ENCODE measurements at regions not wholly inside any gene's neighbourhood (a gene's known extent, or its start where the extent isn't known, plus 50 kb on each side); places are given as distances from the start of the nearest gene placed in this dataset.
"Not testable (repeated sequence)": the region's sequence is repeated elsewhere in the genome, so short reads cannot be mapped to it uniquely, and the experiment has no call there.

DNA sequence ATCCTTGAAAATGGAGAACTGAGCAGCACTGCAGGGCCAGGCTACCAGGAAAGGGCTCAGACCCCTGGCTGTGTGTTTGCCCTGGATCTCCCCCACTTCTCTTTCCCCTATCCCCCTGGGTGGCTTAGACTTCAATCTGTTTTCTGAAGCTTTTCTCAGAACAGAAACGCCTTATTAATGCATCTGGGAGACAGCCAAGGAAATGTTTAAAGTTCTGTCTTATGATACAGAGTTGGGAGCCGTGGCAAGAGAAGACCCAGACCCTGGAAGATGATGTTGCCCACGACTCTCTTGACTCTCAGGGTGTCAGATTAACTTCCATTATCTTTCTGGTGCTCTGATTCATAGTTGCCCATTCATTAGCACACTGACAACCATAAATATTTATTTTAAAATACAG is 107.1 kb downstream of the EBLN1 start:
- no peaks in the 10 kb centered on the region for H3K36me3 Mint-ChIP-seq
- H3K4me1 Mint-ChIP-seq, result no peaks in the 10 kb centered on the region
- ATAC-seq, result no peak
- H3K9me3 Mint-ChIP-seq, result no peaks in the 10 kb centered on the region
- no peak overlapping the region for H3K27ac Mint-ChIP-seq
- no peak overlapping the region for H3K4me3 Mint-ChIP-seq
- H3K27me3 Mint-ChIP-seq, result peaks cover 22% of the 10 kb centered on the region

DNA sequence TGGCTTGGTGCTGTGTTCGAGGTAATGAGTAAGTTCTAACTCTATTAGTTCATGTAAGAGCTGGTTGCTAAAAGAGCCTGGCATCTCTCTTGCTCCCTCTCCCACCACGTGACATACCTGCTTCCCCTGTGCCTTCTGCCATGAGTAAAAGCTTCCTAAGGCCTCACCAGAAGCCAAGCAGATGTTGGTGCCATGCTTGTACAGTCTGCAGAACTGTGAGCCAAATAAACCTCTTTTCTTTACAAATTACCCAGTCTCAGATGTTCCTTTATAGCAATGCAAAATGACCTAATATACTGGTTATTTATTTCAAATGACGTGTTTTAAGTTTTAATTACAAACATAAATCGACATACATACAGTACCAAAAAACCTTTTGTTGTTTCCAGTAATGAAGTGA is 101.7 kb upstream of the DNAJC1 start:
- Mint-ChIP-seq H3K36me3 (no peaks in the 10 kb centered on the region), H3K4me1 (no peaks in the 10 kb centered on the region), H3K27me3 (peaks cover 16% of the 10 kb centered on the region), H3K9me3 (no peaks in the 10 kb centered on the region), H3K27ac (no peak overlapping the region), H3K4me3 (no peak overlapping the region)
- no peak for ATAC-seq

- no peaks in the 10 kb centered on the region for H3K4me1 Mint-ChIP-seq
- no peak overlapping the region for H3K4me3 Mint-ChIP-seq
- H3K27ac Mint-ChIP-seq, result no peak overlapping the region
- ATAC-seq, result peak; percentile 48
- H3K27me3 Mint-ChIP-seq, result peaks cover 16% of the 10 kb centered on the region
- H3K36me3 Mint-ChIP-seq, result no peaks in the 10 kb centered on the region
- H3K9me3 Mint-ChIP-seq, result no peaks in the 10 kb centered on the region
These were observed 100.4 kb upstream of the DNAJC1 start for GRCh38 chr10:22103701-22104470.

- H3K27ac Mint-ChIP-seq, result no peak overlapping the region
- ATAC-seq, result no peak
- H3K27me3 Mint-ChIP-seq, result peaks cover 24% of the 10 kb centered on the region
These were observed 94.2 kb upstream of the DNAJC1 start for GRCh38 chr10:22097696-22098095.

DNA sequence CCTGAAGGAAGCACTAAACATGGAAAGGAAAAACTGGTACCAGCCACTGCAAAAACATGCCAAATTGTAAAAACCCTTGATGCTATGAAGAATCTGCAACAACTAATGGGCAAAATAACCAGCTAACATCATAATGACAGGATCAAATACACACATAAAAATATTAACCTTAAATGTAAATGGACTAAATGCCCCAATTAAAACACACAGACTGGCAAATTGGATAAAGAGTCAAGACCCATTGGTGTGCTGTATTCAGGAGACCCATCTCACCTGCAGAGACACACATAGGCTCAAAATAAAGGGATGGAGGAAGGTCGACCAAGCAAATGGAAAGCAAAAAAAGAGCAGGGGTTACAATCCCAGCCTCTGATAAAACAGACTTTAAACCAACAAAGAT is 87.7 kb upstream of the DNAJC1 start:
- H3K27ac Mint-ChIP-seq, H3K9me3 Mint-ChIP-seq, H3K4me3 Mint-ChIP-seq, H3K36me3 Mint-ChIP-seq, ATAC-seq, H3K4me1 Mint-ChIP-seq: not testable (repeated sequence)
- peaks cover 30% of the 10 kb centered on the region for H3K27me3 Mint-ChIP-seq

More at GRCh38 chr10:22097696-22098095, 94.2 kb upstream of the DNAJC1 start:
- H3K36me3 Mint-ChIP-seq, result no peaks in the 10 kb centered on the region
- H3K9me3 Mint-ChIP-seq, result no peaks in the 10 kb centered on the region
- H3K4me3 Mint-ChIP-seq, result no peak overlapping the region
- H3K4me1 Mint-ChIP-seq, result no peaks in the 10 kb centered on the region

DNA sequence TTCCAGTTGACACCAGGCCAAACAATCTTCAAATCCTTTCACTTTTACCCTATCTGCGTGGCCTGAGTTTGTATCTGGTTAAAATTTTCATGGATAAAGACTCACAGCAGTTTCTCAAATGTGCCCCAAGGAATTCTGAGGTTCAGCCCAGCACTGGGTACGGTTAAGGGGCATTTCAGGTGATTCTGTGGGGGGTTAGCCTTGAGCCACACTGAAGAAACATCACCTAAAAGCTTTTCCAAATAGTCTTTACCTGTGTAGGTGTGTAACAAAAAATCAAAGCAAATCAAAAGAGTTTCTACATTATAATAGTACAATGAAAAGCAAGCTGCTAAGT is 83.8 kb upstream of the DNAJC1 start:
- Mint-ChIP-seq H3K27me3 (peaks cover 64% of the 10 kb centered on the region), H3K36me3 (no peaks in the 10 kb centered on the region), H3K9me3 (no peaks in the 10 kb centered on the region), H3K4me3 (no peak overlapping the region), H3K4me1 (no peaks in the 10 kb centered on the region), H3K27ac (no peak overlapping the region)
- ATAC-seq, result no peak

DNA sequence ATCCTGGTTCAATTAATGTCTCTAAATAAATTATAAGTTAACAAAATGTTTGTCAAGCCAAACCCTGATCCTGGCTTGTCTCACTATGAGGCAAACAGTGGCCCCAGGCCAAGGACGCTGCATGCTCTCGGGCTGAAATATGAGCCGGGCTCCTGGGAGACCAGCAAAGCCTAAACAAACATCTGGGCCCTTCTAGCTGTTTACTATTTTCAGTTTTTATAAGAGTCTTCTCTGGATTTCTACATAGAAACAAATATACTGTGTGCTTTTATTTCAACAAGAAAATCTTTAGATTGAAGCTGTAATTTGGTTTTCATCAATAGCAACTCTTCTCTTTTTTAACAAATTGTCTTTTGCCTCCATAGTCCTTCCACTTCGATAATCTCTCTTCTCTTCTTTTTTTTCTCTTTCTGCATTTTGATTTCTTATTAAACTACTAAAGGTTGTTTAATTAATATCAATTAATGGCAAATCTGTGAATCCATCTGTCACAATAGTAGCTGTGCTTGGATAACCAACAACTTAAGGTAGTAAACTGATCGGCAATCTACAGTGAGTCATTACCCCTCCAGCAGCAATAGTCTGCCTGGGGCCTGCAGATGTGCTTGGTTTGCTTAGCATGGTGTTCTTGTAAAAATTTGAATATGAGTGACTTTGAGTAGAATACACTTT is 83.3 kb upstream of the DNAJC1 start:
- Mint-ChIP-seq H3K27ac (no peak overlapping the region), H3K27me3 (peaks cover 68% of the 10 kb centered on the region), H3K4me1 (no peaks in the 10 kb centered on the region), H3K9me3 (no peaks in the 10 kb centered on the region), H3K36me3 (no peaks in the 10 kb centered on the region), H3K4me3 (no peak overlapping the region)
- ATAC-seq, result no peak

DNA sequence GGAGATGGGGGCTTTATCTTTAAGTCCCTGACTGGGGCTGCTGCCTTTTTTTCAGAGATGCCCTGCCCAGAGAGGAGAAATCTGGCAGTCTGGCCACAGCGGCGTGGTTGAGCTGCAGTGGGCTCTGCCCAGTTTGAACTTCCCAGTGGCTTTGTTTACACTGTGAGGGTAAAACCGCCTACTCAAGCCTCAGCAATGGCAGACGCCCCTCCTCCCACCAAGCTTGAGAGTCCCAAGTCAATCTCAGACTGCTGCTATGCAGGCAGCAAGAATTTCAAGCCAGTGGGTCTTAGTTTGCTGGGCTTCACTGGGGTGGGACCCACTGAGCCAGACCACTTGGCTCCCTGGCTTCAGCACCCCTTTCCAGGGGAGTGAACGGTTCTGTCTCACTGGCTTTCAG is 76.4 kb upstream of the DNAJC1 start:
- H3K4me3 Mint-ChIP-seq, H3K4me1 Mint-ChIP-seq, H3K36me3 Mint-ChIP-seq, H3K9me3 Mint-ChIP-seq, H3K27ac Mint-ChIP-seq, ATAC-seq: not testable (repeated sequence)
- H3K27me3 Mint-ChIP-seq, result peaks cover 55% of the 10 kb centered on the region

- peaks cover 32% of the 10 kb centered on the region for H3K9me3 Mint-ChIP-seq
- no peaks in the 10 kb centered on the region for H3K4me1 Mint-ChIP-seq
- no peak overlapping the region for H3K27ac Mint-ChIP-seq
- no peak for ATAC-seq
- no peaks in the 10 kb centered on the region for H3K27me3 Mint-ChIP-seq
- no peaks in the 10 kb centered on the region for H3K36me3 Mint-ChIP-seq
- no peak overlapping the region for H3K4me3 Mint-ChIP-seq
These were observed 67.8 kb upstream of the DNAJC1 start for GRCh38 chr10:22071332-22071731.

GRCh38 chr10:22067091-22067490 is 63.6 kb upstream of the DNAJC1 start:
- no peaks in the 10 kb centered on the region for H3K36me3 Mint-ChIP-seq
- no peaks in the 10 kb centered on the region for H3K27me3 Mint-ChIP-seq
- H3K27ac Mint-ChIP-seq, result no peak overlapping the region
- H3K9me3 Mint-ChIP-seq, result peaks cover 17% of the 10 kb centered on the region
- H3K4me3 Mint-ChIP-seq, result no peak overlapping the region
- ATAC-seq, result no peak
- H3K4me1 Mint-ChIP-seq, result no peaks in the 10 kb centered on the region

GRCh38 chr10:22060984-22061383 is 57.5 kb upstream of the DNAJC1 start:
- not testable (repeated sequence) for H3K9me3 Mint-ChIP-seq, ATAC-seq, H3K4me1 Mint-ChIP-seq, H3K36me3 Mint-ChIP-seq, H3K27ac Mint-ChIP-seq, H3K4me3 Mint-ChIP-seq
- peaks cover 22% of the 10 kb centered on the region for H3K27me3 Mint-ChIP-seq

DNA sequence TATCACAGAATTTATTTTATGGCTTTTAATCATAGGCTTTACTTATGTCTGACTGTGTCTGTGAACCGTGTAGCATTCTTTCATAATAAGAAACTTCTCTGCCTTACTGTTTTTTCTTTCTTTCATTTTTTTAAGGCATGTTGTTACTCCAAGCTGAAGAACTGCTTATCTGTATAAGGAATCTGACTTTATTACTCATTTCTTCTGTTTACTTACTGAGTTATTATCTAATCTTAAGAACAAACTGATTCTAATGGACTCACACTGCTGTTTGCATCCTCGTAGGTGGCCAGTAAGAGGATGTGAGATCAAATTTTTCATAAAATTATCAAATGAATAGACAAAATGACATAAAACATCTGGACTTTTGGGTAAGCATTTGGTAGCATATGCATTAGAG is 54.7 kb upstream of the DNAJC1 start:
- H3K9me3 Mint-ChIP-seq, result no peaks in the 10 kb centered on the region
- ATAC-seq, result no peak

GRCh38 chr10:22054961-22055360 is 51.4 kb upstream of the DNAJC1 start:
- H3K4me3 Mint-ChIP-seq, result no peak overlapping the region
- ATAC-seq, result no peak

More for the DNA sequence above, 54.7 kb upstream of the DNAJC1 start:
- Mint-ChIP-seq H3K36me3 (no peaks in the 10 kb centered on the region), H3K4me3 (no peak overlapping the region), H3K4me1 (peaks cover 6% of the 10 kb centered on the region), H3K27me3 (peaks cover 22% of the 10 kb centered on the region), H3K27ac (no peak overlapping the region)

More at GRCh38 chr10:22054961-22055360, 51.4 kb upstream of the DNAJC1 start:
- H3K9me3 Mint-ChIP-seq, result no peaks in the 10 kb centered on the region
- H3K27me3 Mint-ChIP-seq, result peaks cover 22% of the 10 kb centered on the region
- no peak overlapping the region for H3K27ac Mint-ChIP-seq
- H3K4me1 Mint-ChIP-seq, result no peaks in the 10 kb centered on the region
- no peaks in the 10 kb centered on the region for H3K36me3 Mint-ChIP-seq

Measured in stimulated activated memory B cell treated with anti-CD40 and anti-IgM and Interleukin-4, amounts not matched to agents 10 μg/mL and 1 μg/mL and 100 μg/mL, for 72 hours (primary cell).